ENCODE measurements at regions not wholly inside any gene's neighbourhood (a gene's known extent, or its start where the extent isn't known, plus 50 kb on each side); places are given as distances from the start of the nearest gene placed in this dataset.
"Not testable (repeated sequence)": the region's sequence is repeated elsewhere in the genome, so short reads cannot be mapped to it uniquely, and the experiment has no call there.

DNA sequence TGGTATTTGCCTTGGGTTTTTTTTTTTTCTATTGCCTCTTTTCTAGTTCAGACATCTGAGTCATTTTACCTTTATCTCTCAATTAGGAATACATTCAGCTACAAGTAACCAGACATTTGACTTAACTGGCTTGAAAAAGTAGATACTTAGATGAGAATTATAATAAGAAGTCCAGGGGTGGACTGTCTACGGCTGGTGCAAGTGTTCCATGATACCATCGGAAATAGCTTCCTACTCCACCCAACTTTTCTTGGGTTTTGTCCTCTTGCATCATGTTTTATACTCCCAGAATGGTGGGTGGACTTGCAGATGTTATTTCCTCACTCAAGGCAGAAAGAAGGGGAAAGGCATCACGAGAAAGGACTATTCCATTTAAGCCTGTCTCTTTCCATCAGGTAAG, 104.7 kb downstream of the ARHGAP11B start:
- H3K18ac ChIP-seq (ENCODE audit: insufficient read length, low read depth, low read length); H2AK5ac ChIP-seq (ENCODE audit: insufficient read length, low read length); H2BK15ac ChIP-seq (ENCODE audit: low read depth, low read length); H2AFZ ChIP-seq (ENCODE audit: low read length); H4K8ac ChIP-seq (replicated peaks; ENCODE audit: insufficient read length, low read depth, low read length); H4K20me1 ChIP-seq (ENCODE audit: control insufficient read depth, insufficient read depth, insufficient read length); H2BK5ac ChIP-seq (ENCODE audit: insufficient read length, low read length); H3K23me2 ChIP-seq (ENCODE audit: insufficient read length, low read depth, low read length, poor library complexity, severe bottlenecking); H3K27me3 Mint-ChIP-seq (ENCODE audit: low read depth); H2BK12ac ChIP-seq (ENCODE audit: insufficient read length, low read depth, low read length); H2BK120ac ChIP-seq (ENCODE audit: low read depth, low read length, poor library complexity, severe bottlenecking); H3K4me1 ChIP-seq (ENCODE audit: insufficient read depth, low read length); H3K9me3 Mint-ChIP-seq; H4K91ac ChIP-seq (ENCODE audit: insufficient read length, low read depth, low read length); H3K79me2 ChIP-seq (ENCODE audit: insufficient read depth, low read length); H3K4me3 Mint-ChIP-seq; H3K4me1 Mint-ChIP-seq; H3K56ac ChIP-seq (ENCODE audit: insufficient read length, low read depth, low read length); H3K4ac ChIP-seq (ENCODE audit: low read depth, low read length); H3K23ac ChIP-seq (ENCODE audit: insufficient read length, low read depth, low read length); H3T11ph ChIP-seq (ENCODE audit: low read length); H3K4me2 ChIP-seq (ENCODE audit: insufficient read depth, insufficient read length, low read length); H3K27me3 ChIP-seq (ENCODE audit: insufficient read depth, low read length); H3K27ac Mint-ChIP-seq; H3K9me3 ChIP-seq (ENCODE audit: control insufficient read depth, low read depth, low read length); H3K27ac ChIP-seq (ENCODE audit: insufficient read length, low read depth, low read length); H2BK20ac ChIP-seq (ENCODE audit: low read depth, low read length, poor library complexity, severe bottlenecking); H3K79me1 ChIP-seq (ENCODE audit: insufficient read depth, low read depth, low read length, poor library complexity, severe bottlenecking); H4K5ac ChIP-seq (ENCODE audit: insufficient read length, low read depth, low read length); H3K14ac ChIP-seq (ENCODE audit: insufficient read depth, low read length); H3K9ac ChIP-seq (ENCODE audit: extremely low read depth, insufficient read length, low read length); DNase-seq: not testable (repeated sequence)
- H3K36me3 Mint-ChIP-seq (ENCODE audit: insufficient read depth in 1 of 3, low read depth in 3 of 3): peaks cover 54 to 63% (median 58%) of the 10 kb centered on the region in 3 experiments
- no CpG with 5 or more reads among the region's 3 CpGs for WGBS (ENCODE audit: extremely low coverage, insufficient read length, low lambda C conversion rate)

DNA sequence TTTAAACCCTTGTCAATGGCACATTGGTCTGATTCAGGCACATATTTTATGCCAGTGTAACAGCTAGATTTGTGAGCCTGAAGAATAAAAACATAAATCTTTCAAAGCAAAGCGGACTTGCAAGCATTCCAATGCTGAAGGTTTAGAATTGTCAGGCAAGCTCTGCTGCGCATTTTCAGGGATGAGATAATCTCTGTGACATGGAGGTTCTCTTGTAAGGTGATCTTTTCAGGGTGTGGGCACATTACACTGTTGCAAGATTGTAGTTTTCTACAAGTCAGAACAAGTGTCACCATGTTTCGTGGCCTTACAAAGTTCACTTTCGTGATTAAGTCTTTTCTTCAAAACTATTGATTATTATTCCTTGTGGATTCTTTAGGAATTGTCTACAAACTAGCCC, 106.2 kb downstream of the ARHGAP11B start:
- H3K27me3 ChIP-seq (ENCODE audit: insufficient read depth, low read length): not testable (repeated sequence)

More for the DNA sequence above, 106.2 kb downstream of the ARHGAP11B start:
- H3K23me2 ChIP-seq (ENCODE audit: insufficient read length, low read depth, low read length, poor library complexity, severe bottlenecking); H3K27ac Mint-ChIP-seq; H3K56ac ChIP-seq (ENCODE audit: insufficient read length, low read depth, low read length); H3K9me3 ChIP-seq (ENCODE audit: control insufficient read depth, low read depth, low read length); H2BK12ac ChIP-seq (ENCODE audit: insufficient read length, low read depth, low read length); H4K20me1 ChIP-seq (ENCODE audit: control insufficient read depth, insufficient read depth, insufficient read length); H2AFZ ChIP-seq (ENCODE audit: low read length); H3K27ac ChIP-seq (ENCODE audit: insufficient read length, low read depth, low read length); H3K79me2 ChIP-seq (ENCODE audit: insufficient read depth, low read length); H2AK5ac ChIP-seq (ENCODE audit: insufficient read length, low read length); H3K4me1 Mint-ChIP-seq; H3K79me1 ChIP-seq (ENCODE audit: insufficient read depth, low read depth, low read length, poor library complexity, severe bottlenecking); H3K18ac ChIP-seq (ENCODE audit: insufficient read length, low read depth, low read length); H3K4me3 Mint-ChIP-seq; H4K5ac ChIP-seq (ENCODE audit: insufficient read length, low read depth, low read length); H4K91ac ChIP-seq (ENCODE audit: insufficient read length, low read depth, low read length); H2BK5ac ChIP-seq (ENCODE audit: insufficient read length, low read length); H2BK120ac ChIP-seq (ENCODE audit: low read depth, low read length, poor library complexity, severe bottlenecking); H3K4me1 ChIP-seq (ENCODE audit: insufficient read depth, low read length); H3K4me2 ChIP-seq (ENCODE audit: insufficient read depth, insufficient read length, low read length); H3K27me3 Mint-ChIP-seq (ENCODE audit: low read depth); H2BK15ac ChIP-seq (ENCODE audit: low read depth, low read length); H3K4ac ChIP-seq (ENCODE audit: low read depth, low read length); H3T11ph ChIP-seq (ENCODE audit: low read length); H3K14ac ChIP-seq (ENCODE audit: insufficient read depth, low read length); DNase-seq; H3K9ac ChIP-seq (ENCODE audit: extremely low read depth, insufficient read length, low read length); H2BK20ac ChIP-seq (ENCODE audit: low read depth, low read length, poor library complexity, severe bottlenecking); H4K8ac ChIP-seq (replicated peaks; ENCODE audit: insufficient read length, low read depth, low read length); H3K9me3 Mint-ChIP-seq; H3K23ac ChIP-seq (ENCODE audit: insufficient read length, low read depth, low read length): not testable (repeated sequence)
- peaks cover 60 to 66% (median 60%) of the 10 kb centered on the region in 3 experiments for H3K36me3 Mint-ChIP-seq (ENCODE audit: insufficient read depth in 1 of 3, low read depth in 3 of 3)
- WGBS (ENCODE audit: extremely low coverage, insufficient read length, low lambda C conversion rate): no CpG with 5 or more reads among the region's 4 CpGs
